ENCODE measurements at regions not wholly inside any gene's neighbourhood (a gene's known extent, or its start where the extent isn't known, plus 50 kb on each side); places are given as distances from the start of the nearest gene placed in this dataset.
"Not testable (repeated sequence)": the region's sequence is repeated elsewhere in the genome, so short reads cannot be mapped to it uniquely, and the experiment has no call there.

GRCh38 chr15:100732211-100733055, 130.0 kb downstream of the ASB7 start (continued):
- TF ChIP-seq MAX (IDR thresholded peaks at IDR 0.05; ENCODE audit: low read depth): no peak
- TF ChIP-seq GATA2 (CRISPR knock-in tag; IDR thresholded peaks at IDR 0.05): no peak

- H3K79me2 ChIP-seq (ENCODE audit: insufficient read depth): no peaks in the 10 kb centered on the region
- H3K36me3 ChIP-seq (replicated peaks in 1 of 2; ENCODE audit: control insufficient read depth in 1 of 2, insufficient read depth in 2 of 2, low read length in 1 of 2): no peaks in the 10 kb centered on the region
- no peak overlapping the region for H3K4me3 ChIP-seq (ENCODE audit: low read depth in 2 of 2, low read length in 1 of 2)
- H3K27me3 ChIP-seq (ENCODE audit: insufficient read depth): no peaks in the 10 kb centered on the region
- TF ChIP-seq, protein P1, sequence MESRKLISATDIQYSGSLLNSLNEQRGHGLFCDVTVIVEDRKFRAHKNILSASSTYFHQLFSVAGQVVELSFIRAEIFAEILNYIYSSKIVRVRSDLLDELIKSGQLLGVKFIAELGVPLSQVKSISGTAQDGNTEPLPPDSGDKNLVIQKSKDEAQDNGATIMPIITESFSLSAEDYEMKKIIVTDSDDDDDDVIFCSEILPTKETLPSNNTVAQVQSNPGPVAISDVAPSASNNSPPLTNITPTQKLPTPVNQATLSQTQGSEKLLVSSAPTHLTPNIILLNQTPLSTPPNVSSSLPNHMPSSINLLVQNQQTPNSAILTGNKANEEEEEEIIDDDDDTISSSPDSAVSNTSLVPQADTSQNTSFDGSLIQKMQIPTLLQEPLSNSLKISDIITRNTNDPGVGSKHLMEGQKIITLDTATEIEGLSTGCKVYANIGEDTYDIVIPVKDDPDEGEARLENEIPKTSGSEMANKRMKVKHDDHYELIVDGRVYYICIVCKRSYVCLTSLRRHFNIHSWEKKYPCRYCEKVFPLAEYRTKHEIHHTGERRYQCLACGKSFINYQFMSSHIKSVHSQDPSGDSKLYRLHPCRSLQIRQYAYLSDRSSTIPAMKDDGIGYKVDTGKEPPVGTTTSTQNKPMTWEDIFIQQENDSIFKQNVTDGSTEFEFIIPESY (IDR thresholded peaks at IDR 0.05; ENCODE audit: borderline replicate concordance, low read depth): no peak
- TF ChIP-seq ELF1 (IDR thresholded peaks at IDR 0.05) (no peak), POLR2AphosphoS5 (IDR thresholded peaks at IDR 0.05; ENCODE audit: low read depth, low read length) (no peak), TAF1 (IDR thresholded peaks at IDR 0.05; ENCODE audit: borderline replicate concordance, low read depth, low read length) (no peak), NFIC (IDR thresholded peaks at IDR 0.05; ENCODE audit: borderline replicate concordance) (peak; percentile 51; the same call in 1 of the 2 replicates), TCF12 (IDR thresholded peaks at IDR 0.05) (0 out of 2 replicates have a peak, but pooled peaks have one; percentile 17), GABPA (IDR thresholded peaks at IDR 0.05; ENCODE audit: low read depth) (no peak), NRF1 (IDR thresholded peaks at IDR 0.05; ENCODE audit: low read depth, low read length) (no peak), RCOR1 (IDR thresholded peaks at IDR 0.05; ENCODE audit: low read length) (no peak), TEAD4 (IDR thresholded peaks at IDR 0.05; ENCODE audit: borderline replicate concordance, insufficient read depth) (no peak)
- H3K9ac ChIP-seq: no peak overlapping the region
- H3K9me3 ChIP-seq: no peaks in the 10 kb centered on the region
- WGBS (ENCODE audit: low lambda C conversion rate): 76% methylated on average over 8 of the region's 8 CpGs
- H2AFZ ChIP-seq (ENCODE audit: low read depth): peak overlapping the region; percentile 57
- POLR2A ChIA-PET: no interaction called here
- no peaks in the 10 kb centered on the region for H4K20me1 ChIP-seq (ENCODE audit: insufficient read depth)
- H3K9me2 ChIP-seq: no peaks in the 10 kb centered on the region
- H3K27ac ChIP-seq (ENCODE audit: low read depth in 2 of 2, low read length in 1 of 2): peak overlapping the region; percentile 23 to 80; a peak in 3 of 4 replicates
- H3K4me1 ChIP-seq (ENCODE audit: control insufficient read depth in 1 of 2, insufficient read depth in 2 of 2, low read depth in 1 of 2, low read length in 1 of 2): peaks cover 7 to 48% of the 10 kb centered on the region in 2 experiments; a peak in 3 of 4 replicates
- peak; percentile 3 for DNase-seq
- peak overlapping the region; percentile 45; the same call in 1 of the 2 replicates for H3K4me2 ChIP-seq
- H3F3A ChIP-seq (replicated peaks; ENCODE audit: insufficient read depth): no peaks in the 10 kb centered on the region
- CTCF ChIA-PET: interaction anchor here (1.2 kb wide), 1 partner anchor 62 kb away, joined by 3 read pairs; no protein-coding TSS in a partner anchor
These were observed 130.9 kb downstream of the ASB7 start for GRCh38 chr15:100733101-100733842.

DNA sequence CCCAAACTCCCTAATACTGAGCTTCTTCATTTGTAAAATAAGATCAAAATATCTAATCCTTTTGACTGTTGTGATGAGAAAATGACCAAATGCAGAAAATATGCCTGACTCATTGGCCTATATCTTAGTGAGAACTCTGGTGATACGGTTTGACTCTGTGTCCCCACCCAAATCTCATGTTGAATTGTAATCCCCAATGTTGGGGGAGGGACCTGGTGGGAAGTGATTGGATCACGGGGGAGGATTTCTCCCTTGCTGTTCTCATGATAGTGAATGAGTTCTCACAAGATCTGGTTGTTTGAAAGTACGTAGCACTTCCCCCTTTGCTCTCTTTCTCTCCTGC, 131.4 kb downstream of the ASB7 start:
- H3K27me3 ChIP-seq (ENCODE audit: insufficient read depth); H3F3A ChIP-seq (replicated peaks; ENCODE audit: insufficient read depth); POLR2A ChIA-PET; H2AFZ ChIP-seq (ENCODE audit: low read depth); H3K4me2 ChIP-seq; H3K4me3 ChIP-seq (ENCODE audit: low read depth in 2 of 2, low read length in 1 of 2); H3K36me3 ChIP-seq (replicated peaks in 1 of 2; ENCODE audit: control insufficient read depth in 1 of 2, insufficient read depth in 2 of 2, low read length in 1 of 2); DNase-seq; H3K9me2 ChIP-seq; H3K79me2 ChIP-seq (ENCODE audit: insufficient read depth); H4K20me1 ChIP-seq (ENCODE audit: insufficient read depth); H3K9ac ChIP-seq; H3K9me3 ChIP-seq: not testable (repeated sequence)
- WGBS (ENCODE audit: low lambda C conversion rate): 39% methylated on average over 3 of the region's 3 CpGs
- Histone ChIP-seq H3K27ac (ENCODE audit: low read depth in 2 of 2, low read length in 1 of 2) (peak overlapping the region; percentile 23 to 80; a peak in 1 of 4 replicates), H3K4me1 (ENCODE audit: control insufficient read depth in 1 of 2, insufficient read depth in 2 of 2, low read depth in 1 of 2, low read length in 1 of 2) (peaks cover 7 to 43% of the 10 kb centered on the region in 2 experiments; a peak in 3 of 4 replicates)
- CTCF ChIA-PET: interaction anchor here (1.0 to 1.1 kb wide), 2 partner anchors 55 to 62 kb away, joined by 3 read pairs; no protein-coding TSS in a partner anchor
- TF ChIP-seq FOSL2 (IDR thresholded peaks at IDR 0.05; ENCODE audit: borderline replicate concordance, low read depth): peak; percentile 43; the same call in 1 of the 2 replicates
